ENCODE measurements at regions not wholly inside any gene's neighbourhood (a gene's known extent, or its start where the extent isn't known, plus 50 kb on each side); places are given as distances from the start of the nearest gene placed in this dataset.

DNA sequence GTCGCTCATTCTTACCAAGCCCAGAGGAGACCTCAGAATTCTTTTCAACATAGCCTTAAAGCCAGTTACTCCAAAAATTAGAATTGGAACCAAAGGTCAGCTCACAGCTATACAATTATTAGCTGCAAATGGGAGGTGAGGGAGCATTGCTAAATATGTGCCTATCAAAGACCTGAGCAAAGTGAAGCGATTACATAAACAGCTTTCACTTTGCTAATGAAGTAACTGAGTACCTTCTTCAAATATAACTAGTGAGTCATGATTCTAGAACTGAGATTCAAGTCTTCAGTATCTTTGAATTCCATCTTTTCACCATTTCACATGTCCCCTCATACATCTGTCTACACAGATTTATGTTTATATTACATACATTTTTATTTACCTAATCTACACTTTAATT is 122.6 kb downstream of the P2RY1 start:
- TF ChIP-seq POLR2A (IDR thresholded peaks at IDR 0.05; ENCODE audit: low read depth, low read length) (no peak), POLR2AphosphoS5 (IDR thresholded peaks at IDR 0.05; ENCODE audit: low read depth, low read length) (no peak), SPI1 (IDR thresholded peaks at IDR 0.05; ENCODE audit: low read depth, low read length) (no peak), TAF1 (IDR thresholded peaks at IDR 0.05; ENCODE audit: low read depth, low read length) (no peak), POU2F2 (IDR thresholded peaks at IDR 0.05; ENCODE audit: low read depth, low read length) (no peak), PAX5 (IDR thresholded peaks at IDR 0.05; ENCODE audit: insufficient read depth, low read length, severe bottlenecking) (no peak)

Measured in GM12891 (cell line).